OCI-LY1 (cell line): ENCODE measurements at regions not wholly inside any gene's neighbourhood (a gene's known extent, or its start where the extent isn't known, plus 50 kb on each side); places are given as distances from the start of the nearest gene placed in this dataset.

Source experiments
- H2AFZ ChIP-seq: fragments of 200-600 bp; sonication (generic), shearing (Covaris generic); 2 replicates; pipeline ENCODE4 v1.6.0; 2014; ENCODE audit warnings: antibody characterized with exemption, mild to moderate bottlenecking, low read length
- H3F3A ChIP-seq: fragments of 200-600 bp; sonication (generic), shearing (Covaris generic); 2 replicates; pipeline ENCODE4 v1.6.0; 2014; ENCODE audit warnings: mild to moderate bottlenecking, antibody characterized with exemption, low read length, moderate library complexity; ENCODE audit not compliant: insufficient read depth
- H3K27ac ChIP-seq: fragments of 200-600 bp; sonication (generic); 2 replicates; pipeline ENCODE4 v1.5.1; 2014; ENCODE audit warnings: low read length, mixed run types, mild to moderate bottlenecking, low read depth; ENCODE audit not compliant: poor library complexity, severe bottlenecking
- H3K27me3 ChIP-seq: fragments of 200-600 bp; sonication (generic); 2 replicates; pipeline ENCODE4 v1.6.0; 2014; ENCODE audit warnings: antibody characterized with exemption, mild to moderate bottlenecking, low read length, moderate library complexity; ENCODE audit not compliant: insufficient read depth
- H3K36me3 ChIP-seq: fragments of 200-600 bp; sonication (generic); 2 replicates; pipeline ENCODE4 v1.6.1; 2014; ENCODE audit warnings: mild to moderate bottlenecking, antibody characterized with exemption, low read length, moderate library complexity, mixed read lengths; ENCODE audit not compliant: insufficient read depth
- H3K4me1 ChIP-seq: fragments of 200-600 bp; sonication (generic); 2 replicates; pipeline ENCODE4 v1.5.1; 2014; ENCODE audit warnings: mild to moderate bottlenecking, low read length, moderate library complexity; ENCODE audit not compliant: insufficient read depth, severe bottlenecking
- H3K4me2 ChIP-seq: fragments of 200-600 bp; sonication (generic), shearing (Covaris generic); 2 replicates; pipeline ENCODE4 v1.6.1; 2014; ENCODE audit warnings: low read length
- H3K4me3 ChIP-seq: fragments of 200-600 bp; sonication (generic); 2 replicates; pipeline ENCODE4 v1.5.1; 2014; ENCODE audit warnings: low read length, low read depth, mild to moderate bottlenecking, mixed read lengths; ENCODE audit not compliant: poor library complexity, severe bottlenecking
- H3K79me2 ChIP-seq: fragments of 200-600 bp; shearing (Covaris generic); 2 replicates; pipeline ENCODE4 v1.6.1; 2016; ENCODE audit warnings: mixed run types, low read length, mixed read lengths; ENCODE audit not compliant: insufficient read depth
- H3K9ac ChIP-seq: fragments of 200-600 bp; sonication (generic), shearing (Covaris generic); 2 replicates; pipeline ENCODE4 v1.6.1; 2014; ENCODE audit warnings: mild to moderate bottlenecking, low read length, mixed read lengths
- H3K9me2 ChIP-seq: fragments of 200-600 bp; sonication (generic), shearing (Covaris generic); 2 replicates; pipeline ENCODE4 v1.6.1; 2014; ENCODE audit warnings: low read depth, mild to moderate bottlenecking, low read length, mixed read lengths
- H3K9me3 ChIP-seq: fragments of 200-600 bp; shearing (Covaris generic); 2 replicates; pipeline ENCODE4 v1.6.1; 2014; ENCODE audit warnings: low read length, mixed read lengths
- H4K20me1 ChIP-seq: fragments of 200-600 bp; sonication (generic), shearing (Covaris generic); 2 replicates; pipeline ENCODE4 v1.6.0; 2016; ENCODE audit warnings: mild to moderate bottlenecking, low read length; ENCODE audit not compliant: insufficient read depth
- CTCF ChIP-seq: fragments of 200-600 bp; sonication (generic), shearing (Covaris generic); IDR thresholded peaks from 2 replicates; pipeline ENCODE4 v1.5.1; 2017; ENCODE audit warnings: mild to moderate bottlenecking, antibody characterized with exemption, low read length, moderate library complexity, mixed read lengths
- EZH2 ChIP-seq: fragments of 200-600 bp; sonication (generic), shearing (Covaris generic); IDR thresholded peaks from 2 replicates; pipeline ENCODE4 v1.8.0; 2017; ENCODE audit warnings: borderline replicate concordance, mixed run types, mild to moderate bottlenecking, antibody characterized with exemption, low read length, moderate library complexity, mixed read lengths

GRCh38 chr7:79622781-79623180 is 169.3 kb upstream of the MAGI2 start:
- no peaks in the 10 kb centered on the region for H3K9me3 ChIP-seq
- TF ChIP-seq CTCF: no peak
- TF ChIP-seq EZH2: no peak

GRCh38 chr7:79620291-79620690 is 166.8 kb upstream of the MAGI2 start:
- no peak overlapping the region for H2AFZ ChIP-seq
- TF ChIP-seq EZH2 (no peak), CTCF (no peak)
- no peak overlapping the region for H3K27ac ChIP-seq
- H3K4me1 ChIP-seq: no peaks in the 10 kb centered on the region
- no peak overlapping the region for H3K4me2 ChIP-seq
- no peaks in the 10 kb centered on the region for H3F3A ChIP-seq
- H3K9me2 ChIP-seq: no peaks in the 10 kb centered on the region
- no peaks in the 10 kb centered on the region for H4K20me1 ChIP-seq
- H3K4me3 ChIP-seq: no peak overlapping the region
- no peaks in the 10 kb centered on the region for H3K79me2 ChIP-seq
- no peak overlapping the region for H3K9ac ChIP-seq
- no peaks in the 10 kb centered on the region for H3K27me3 ChIP-seq
- H3K9me3 ChIP-seq: 0 out of 2 replicates have a peak, but pooled peaks cover 2% of the 10 kb centered on the region
- no peaks in the 10 kb centered on the region for H3K36me3 ChIP-seq

More at GRCh38 chr7:79622781-79623180, 169.3 kb upstream of the MAGI2 start:
- Histone ChIP-seq H3K4me3 (no peak overlapping the region), H3K4me1 (no peaks in the 10 kb centered on the region), H2AFZ (no peak overlapping the region), H3K4me2 (no peak overlapping the region), H3K27me3 (no peaks in the 10 kb centered on the region), H3K9me2 (no peaks in the 10 kb centered on the region), H3F3A (no peaks in the 10 kb centered on the region), H3K79me2 (no peaks in the 10 kb centered on the region), H3K36me3 (no peaks in the 10 kb centered on the region), H4K20me1 (no peaks in the 10 kb centered on the region), H3K27ac (no peak overlapping the region), H3K9ac (no peak overlapping the region)

- Histone ChIP-seq H4K20me1 (no peaks in the 10 kb centered on the region), H3K9ac (no peak overlapping the region), H3K79me2 (no peaks in the 10 kb centered on the region), H3K36me3 (no peaks in the 10 kb centered on the region), H3K4me2 (no peak overlapping the region), H3F3A (no peaks in the 10 kb centered on the region), H3K27me3 (no peaks in the 10 kb centered on the region), H3K4me3 (no peak overlapping the region), H3K9me3 (0 out of 2 replicates have a peak, but pooled peaks cover 2% of the 10 kb centered on the region), H3K4me1 (no peaks in the 10 kb centered on the region), H3K27ac (no peak overlapping the region), H2AFZ (no peak overlapping the region), H3K9me2 (no peaks in the 10 kb centered on the region)
- TF ChIP-seq CTCF (no peak), EZH2 (no peak)
Measured at GRCh38 chr7:79619216-79619615, 165.7 kb upstream of the MAGI2 start.
